GM20000 (cell line): ENCODE measurements at regions not wholly inside any gene's neighbourhood (a gene's known extent, or its start where the extent isn't known, plus 50 kb on each side); places are given as distances from the start of the nearest gene placed in this dataset.

Experiments
- DNase-seq: peaks from one replicate; pipeline ENCODE4 v3.0.0; 2012; ENCODE audit warnings: low spot score
- TF ChIP-seq, protein P1 (sequence below): IDR thresholded peaks from 2 replicates; pipeline ENCODE4 v1.5.1; 2012; ENCODE audit warnings: mild to moderate bottlenecking, control low read depth; ENCODE audit errors: extremely low read depth, missing control alignments

DNA sequence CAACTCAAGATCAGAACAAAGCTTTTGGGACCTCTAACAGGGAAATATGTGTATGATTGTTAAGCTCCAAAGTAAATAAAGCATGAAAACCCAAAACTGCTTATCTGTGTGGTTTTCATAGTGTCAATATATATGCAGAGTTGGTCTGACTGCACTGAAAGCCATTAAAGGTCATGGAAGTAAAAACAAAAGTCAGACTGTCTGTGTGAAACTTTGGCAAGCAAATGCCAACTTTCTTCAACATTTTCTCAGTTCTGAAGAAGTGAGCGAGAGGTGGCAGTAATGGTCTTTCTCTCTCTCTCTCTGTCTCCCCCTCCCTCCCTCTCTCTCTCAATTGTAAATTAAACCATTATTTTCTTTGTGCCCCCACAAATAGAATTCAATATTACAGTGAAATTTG lies 100.1 kb upstream of the S1PR1 start:
- no peak for DNase-seq
- TF ChIP-seq, protein P1, sequence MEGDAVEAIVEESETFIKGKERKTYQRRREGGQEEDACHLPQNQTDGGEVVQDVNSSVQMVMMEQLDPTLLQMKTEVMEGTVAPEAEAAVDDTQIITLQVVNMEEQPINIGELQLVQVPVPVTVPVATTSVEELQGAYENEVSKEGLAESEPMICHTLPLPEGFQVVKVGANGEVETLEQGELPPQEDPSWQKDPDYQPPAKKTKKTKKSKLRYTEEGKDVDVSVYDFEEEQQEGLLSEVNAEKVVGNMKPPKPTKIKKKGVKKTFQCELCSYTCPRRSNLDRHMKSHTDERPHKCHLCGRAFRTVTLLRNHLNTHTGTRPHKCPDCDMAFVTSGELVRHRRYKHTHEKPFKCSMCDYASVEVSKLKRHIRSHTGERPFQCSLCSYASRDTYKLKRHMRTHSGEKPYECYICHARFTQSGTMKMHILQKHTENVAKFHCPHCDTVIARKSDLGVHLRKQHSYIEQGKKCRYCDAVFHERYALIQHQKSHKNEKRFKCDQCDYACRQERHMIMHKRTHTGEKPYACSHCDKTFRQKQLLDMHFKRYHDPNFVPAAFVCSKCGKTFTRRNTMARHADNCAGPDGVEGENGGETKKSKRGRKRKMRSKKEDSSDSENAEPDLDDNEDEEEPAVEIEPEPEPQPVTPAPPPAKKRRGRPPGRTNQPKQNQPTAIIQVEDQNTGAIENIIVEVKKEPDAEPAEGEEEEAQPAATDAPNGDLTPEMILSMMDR: no peak

DNA sequence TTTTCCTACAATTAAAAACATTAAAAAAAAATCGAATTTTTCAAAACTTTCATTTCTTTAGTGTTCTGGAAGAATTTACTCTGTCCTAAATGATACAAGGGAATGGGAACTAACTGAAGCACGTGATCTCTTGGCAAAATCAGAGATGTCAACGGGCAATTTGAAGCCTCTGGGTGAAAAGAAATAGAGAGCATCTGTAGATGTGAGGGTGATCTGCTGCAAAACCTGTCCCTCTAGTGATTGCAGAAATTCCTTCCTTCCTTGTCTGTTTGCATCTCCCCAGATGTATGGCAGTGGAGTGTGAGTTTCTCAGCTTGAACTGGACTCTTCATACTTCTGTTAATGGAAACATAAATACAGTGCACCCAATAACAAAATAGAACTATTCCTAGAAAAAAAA lies 100.5 kb upstream of the S1PR1 start:
- TF ChIP-seq, protein P1: no peak
- no peak for DNase-seq

DNA sequence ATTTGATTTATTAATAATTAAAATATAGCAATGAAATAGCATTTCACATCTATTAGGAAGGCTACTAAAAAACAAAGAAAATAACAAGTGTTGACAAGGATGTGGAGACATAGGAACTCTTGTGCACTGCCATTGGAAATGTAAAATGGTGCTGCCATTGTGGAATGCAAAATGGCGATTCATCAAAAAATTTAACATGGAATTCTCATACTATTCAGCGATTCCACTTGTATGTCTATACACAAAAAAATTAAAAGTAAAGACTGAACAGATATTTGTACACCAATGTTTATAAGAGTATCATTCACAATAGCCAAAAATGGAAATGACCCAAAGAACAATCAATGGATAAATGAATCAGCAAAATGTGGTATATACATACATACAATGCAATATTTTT lies 101.3 kb upstream of the S1PR1 start:
- TF ChIP-seq, protein P1: no peak
- DNase-seq: no peak

DNA sequence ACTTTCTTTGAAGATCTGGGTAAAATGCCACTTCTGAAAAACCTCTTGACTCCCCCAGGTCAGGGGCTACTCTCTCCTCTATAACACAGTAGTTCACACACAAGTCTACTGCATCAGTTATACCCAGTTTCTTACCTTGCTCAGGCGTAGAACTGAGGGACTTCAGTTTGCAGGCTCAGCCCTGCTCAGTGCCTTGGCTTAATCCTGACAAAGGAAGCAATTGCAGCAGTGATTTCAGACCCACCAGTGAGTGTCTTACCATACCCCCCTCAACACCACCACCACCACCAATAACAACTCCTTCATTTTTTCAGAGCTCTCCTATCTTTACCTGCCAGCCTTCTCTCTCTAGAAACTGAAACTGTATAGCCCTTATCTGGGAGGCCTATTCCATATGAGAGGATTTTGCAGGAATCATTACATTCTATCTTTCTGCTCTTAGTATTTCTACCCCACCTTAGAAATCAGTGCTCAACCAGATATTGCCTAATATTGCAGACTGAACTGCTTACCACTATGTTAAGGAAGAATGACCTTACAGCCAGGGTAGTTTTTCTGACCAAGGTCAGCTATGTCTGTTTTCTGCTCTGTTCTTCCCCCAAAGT lies 105.5 kb upstream of the S1PR1 start:
- TF ChIP-seq, protein P1: no peak
- no peak for DNase-seq

DNA sequence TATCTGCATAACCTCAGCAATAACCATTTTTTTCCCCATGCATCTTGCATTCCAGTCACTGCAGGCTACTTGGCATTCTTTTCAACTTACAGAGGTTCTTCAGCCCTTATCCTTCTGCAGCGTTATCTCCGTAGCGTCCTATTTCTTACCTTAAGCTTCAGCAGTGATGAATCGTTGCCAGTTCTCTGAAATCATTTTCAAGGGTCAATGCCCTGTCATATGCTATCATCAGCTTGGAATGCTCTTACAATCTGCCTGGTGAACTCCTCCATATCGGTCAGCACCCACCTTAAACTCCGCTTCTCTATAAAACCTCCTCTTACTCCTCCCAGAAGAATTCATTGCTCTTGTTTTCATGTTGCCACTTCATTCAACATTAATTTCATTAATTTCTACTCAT lies 105.1 kb upstream of the DPH5 start:
- TF ChIP-seq, protein P1: no peak
- DNase-seq: no peak

DNA sequence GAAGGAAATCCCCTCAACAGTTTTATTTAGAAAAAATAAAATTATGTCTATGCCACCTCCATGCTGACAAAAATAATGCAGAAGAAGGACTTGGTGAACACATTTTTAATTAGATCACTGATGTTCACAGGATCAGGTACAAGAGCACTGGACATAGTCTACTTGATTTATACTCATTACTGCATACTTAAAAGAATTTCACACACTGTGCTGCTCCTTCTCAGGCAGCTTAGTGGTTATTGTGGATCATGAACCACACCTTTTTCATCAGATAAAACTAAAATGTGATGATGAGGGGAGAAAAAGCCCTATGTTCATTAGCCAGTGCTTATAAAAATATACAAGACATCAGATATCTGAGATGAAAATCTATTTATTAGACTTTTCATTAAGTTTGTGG lies 103.3 kb upstream of the DPH5 start:
- no peak for DNase-seq
- TF ChIP-seq, protein P1: no peak

DNA sequence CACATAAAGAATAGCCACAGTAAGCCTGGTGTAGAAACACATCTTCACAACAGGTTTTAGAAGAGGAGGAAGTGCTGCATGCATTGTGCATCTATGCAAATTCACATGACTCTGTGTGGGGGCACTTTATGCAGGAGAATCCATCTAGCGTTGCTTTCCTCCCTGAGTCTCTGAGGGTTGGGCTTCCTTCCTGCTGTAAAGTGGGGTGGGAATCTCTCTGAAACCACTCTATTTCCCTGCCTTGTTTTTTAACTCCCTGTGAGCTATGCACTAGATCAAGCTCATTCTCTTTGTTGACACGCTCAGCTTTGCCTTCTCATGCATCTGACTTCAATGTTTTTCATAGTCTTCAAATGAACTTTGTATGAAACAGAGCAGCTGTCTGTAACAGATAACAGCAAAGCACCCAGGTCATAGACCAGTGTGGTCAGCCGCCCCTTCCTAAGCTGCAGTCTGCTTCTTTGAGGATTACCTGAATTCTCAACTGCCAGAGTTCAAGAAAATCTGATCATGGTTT lies 102.7 kb upstream of the DPH5 start:
- TF ChIP-seq, protein P1: no peak
- DNase-seq: peak; percentile 16
